ENCODE measurements at regions not wholly inside any gene's neighbourhood (a gene's known extent, or its start where the extent isn't known, plus 50 kb on each side); places are given as distances from the start of the nearest gene placed in this dataset.

DNA sequence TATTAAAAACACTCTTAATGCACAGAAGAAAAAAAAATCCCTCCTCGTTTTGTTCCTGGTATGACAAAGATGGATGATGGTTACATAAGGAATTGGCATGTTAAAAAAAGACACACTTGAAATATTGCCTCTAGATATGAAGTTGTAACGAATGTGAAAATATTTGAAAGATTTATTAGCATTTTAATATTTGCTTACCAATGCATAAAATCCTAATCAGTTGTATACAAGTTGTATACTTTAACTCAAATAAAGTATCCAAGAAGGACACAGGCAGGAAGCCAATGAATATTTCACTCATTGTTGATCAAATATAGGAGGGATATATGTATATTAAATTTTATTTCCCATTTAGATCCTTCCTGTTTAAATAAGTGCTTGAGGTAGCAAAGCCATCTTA, 850.8 kb upstream of the RBFOX1 start:
- no peak for DNase-seq
- FAIRE-seq = no peak

GRCh38 chr16:6453742-6454141, 878.9 kb upstream of the RBFOX1 start:
- DNase-seq (peak in 1 of 2 donors; percentile 79), FAIRE-seq (no peak)
- H3K36me3 ChIP-seq (ENCODE audit: control insufficient read depth in 3 of 3, insufficient read depth in 2 of 3, low read depth in 1 of 3, low read length in 3 of 3) = no peaks in the 10 kb centered on the region
- H3K27ac ChIP-seq (ENCODE audit: low read depth in 1 of 3, low read length in 2 of 3) = no peak overlapping the region
- H3K27me3 ChIP-seq (ENCODE audit: control insufficient read depth in 3 of 3, insufficient read depth in 3 of 3, low read length in 3 of 3) = no peaks in the 10 kb centered on the region
- no peaks in the 10 kb centered on the region for H3K9me3 ChIP-seq (ENCODE audit: control insufficient read depth in 2 of 2, insufficient read depth in 1 of 2, low read depth in 1 of 2, low read length in 1 of 2)
- H3K4me3 ChIP-seq (ENCODE audit: low read depth in 1 of 3, low read length in 3 of 3) = no peak overlapping the region
- peaks cover 0 to 5% (median 0%) of the 10 kb centered on the region in 3 donors for H3K4me1 ChIP-seq (ENCODE audit: control insufficient read depth in 3 of 3, insufficient read depth in 2 of 3, low read depth in 1 of 3, low read length in 2 of 3)
- WGBS, 3 donors = 19 to 63% (median 26%) methylated on average over 5 of the region's 5 CpGs

More for the DNA sequence above, 850.8 kb upstream of the RBFOX1 start:
- Histone ChIP-seq H3K4me3 (ENCODE audit: low read depth in 1 of 3, low read length in 3 of 3) (no peak overlapping the region), H3K36me3 (ENCODE audit: control insufficient read depth in 3 of 3, insufficient read depth in 2 of 3, low read depth in 1 of 3, low read length in 3 of 3) (no peaks in the 10 kb centered on the region), H3K9me3 (ENCODE audit: control insufficient read depth in 2 of 2, insufficient read depth in 1 of 2, low read depth in 1 of 2, low read length in 1 of 2) (no peaks in the 10 kb centered on the region), H3K4me1 (ENCODE audit: control insufficient read depth in 3 of 3, insufficient read depth in 2 of 3, low read depth in 1 of 3, low read length in 2 of 3) (no peaks in the 10 kb centered on the region), H3K27ac (ENCODE audit: low read depth in 1 of 3, low read length in 2 of 3) (no peak overlapping the region), H3K27me3 (ENCODE audit: control insufficient read depth in 3 of 3, insufficient read depth in 3 of 3, low read length in 3 of 3) (peaks cover 7 to 23% (median 9%) of the 10 kb centered on the region in 3 donors)
- WGBS, 3 donors = 33 to 46% (median 46%) methylated on average over 2 of the region's 2 CpGs

DNA sequence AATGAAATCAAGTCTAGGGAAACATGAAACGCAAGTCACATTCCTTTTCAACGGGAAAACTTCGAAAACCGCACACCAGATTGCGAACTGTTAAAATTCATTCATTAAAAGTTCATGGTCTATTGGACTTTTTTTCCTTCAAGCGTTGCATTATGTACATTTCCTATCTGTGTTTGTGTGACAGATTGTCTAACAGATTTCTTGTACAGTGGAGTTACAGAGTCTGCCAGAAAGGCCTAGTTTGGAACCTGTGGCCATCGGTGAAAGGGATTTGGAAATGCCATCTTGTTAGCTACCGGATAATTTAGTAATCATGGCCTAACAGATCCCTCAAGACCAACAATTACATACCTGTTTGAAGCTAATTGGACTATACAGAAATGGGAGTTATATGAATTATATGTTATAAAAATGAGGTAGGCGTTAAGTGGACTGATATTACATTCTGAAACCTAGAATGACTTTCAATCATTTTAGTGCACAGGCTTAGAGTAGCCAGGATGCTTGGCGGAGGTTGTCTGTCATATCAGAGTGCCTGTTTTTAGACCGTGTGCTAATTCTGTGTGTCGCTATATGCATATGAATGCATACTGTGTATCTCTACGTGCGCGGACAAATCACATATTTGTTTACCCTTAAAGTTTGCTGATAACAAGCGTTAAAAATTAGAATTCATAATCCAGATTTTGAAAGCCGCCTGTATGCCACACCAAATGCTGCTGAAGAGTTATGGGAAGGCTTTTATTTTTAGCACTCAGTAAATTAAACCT, 885.4 kb upstream of the RBFOX1 start:
- 87 to 91% (median 90%) methylated on average over 17 of the region's 17 CpGs for WGBS, 3 donors
- Histone ChIP-seq H3K4me3 (ENCODE audit: low read depth in 1 of 3, low read length in 3 of 3) (no peak overlapping the region), H3K4me1 (ENCODE audit: control insufficient read depth in 3 of 3, insufficient read depth in 2 of 3, low read depth in 1 of 3, low read length in 2 of 3) (no peaks in the 10 kb centered on the region), H3K36me3 (ENCODE audit: control insufficient read depth in 3 of 3, insufficient read depth in 2 of 3, low read depth in 1 of 3, low read length in 3 of 3) (no peaks in the 10 kb centered on the region), H3K27ac (ENCODE audit: low read depth in 1 of 3, low read length in 2 of 3) (no peak overlapping the region), H3K9me3 (ENCODE audit: control insufficient read depth in 2 of 2, insufficient read depth in 1 of 2, low read depth in 1 of 2, low read length in 1 of 2) (no peaks in the 10 kb centered on the region), H3K27me3 (ENCODE audit: control insufficient read depth in 3 of 3, insufficient read depth in 3 of 3, low read length in 3 of 3) (no peaks in the 10 kb centered on the region)
- no peak for DNase-seq
- FAIRE-seq = no peak

DNA sequence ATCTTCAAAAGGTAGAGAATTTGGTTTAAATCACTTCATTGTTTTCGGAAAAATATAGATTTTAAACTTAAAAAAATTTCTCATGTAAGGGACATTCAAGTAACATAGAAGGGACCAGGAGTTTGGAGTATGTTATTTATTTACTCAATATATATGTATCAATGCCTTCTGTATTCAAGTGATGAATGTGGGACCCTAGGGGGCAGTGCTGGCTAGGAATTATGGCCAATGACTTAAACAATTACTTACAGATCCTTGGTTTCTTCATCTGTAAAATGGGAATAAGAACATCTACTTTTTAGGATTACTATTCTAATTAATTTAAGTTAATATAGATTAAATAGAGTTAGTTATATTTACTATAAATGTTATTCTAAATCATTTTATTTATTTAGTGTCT, 886.3 kb upstream of the RBFOX1 start:
- Histone ChIP-seq H3K4me1 (ENCODE audit: control insufficient read depth in 3 of 3, insufficient read depth in 2 of 3, low read depth in 1 of 3, low read length in 2 of 3) (no peaks in the 10 kb centered on the region), H3K27me3 (ENCODE audit: control insufficient read depth in 3 of 3, insufficient read depth in 3 of 3, low read length in 3 of 3) (no peaks in the 10 kb centered on the region), H3K9me3 (ENCODE audit: control insufficient read depth in 2 of 2, insufficient read depth in 1 of 2, low read depth in 1 of 2, low read length in 1 of 2) (no peaks in the 10 kb centered on the region), H3K4me3 (ENCODE audit: low read depth in 1 of 3, low read length in 3 of 3) (no peak overlapping the region), H3K36me3 (ENCODE audit: control insufficient read depth in 3 of 3, insufficient read depth in 2 of 3, low read depth in 1 of 3, low read length in 3 of 3) (no peaks in the 10 kb centered on the region), H3K27ac (ENCODE audit: low read depth in 1 of 3, low read length in 2 of 3) (no peak overlapping the region)
- 88 to 93% (median 89%) methylated on average over 1 of the region's 1 CpG for WGBS, 3 donors
- FAIRE-seq = no peak
- DNase-seq = peak in 1 of 2 donors; percentile 12

GRCh38 chr16:6439129-6439528, 893.5 kb upstream of the RBFOX1 start:
- Histone ChIP-seq H3K27me3 (ENCODE audit: control insufficient read depth in 3 of 3, insufficient read depth in 3 of 3, low read length in 3 of 3) (no peaks in the 10 kb centered on the region), H3K27ac (ENCODE audit: low read depth in 1 of 3, low read length in 2 of 3) (no peak overlapping the region), H3K4me3 (ENCODE audit: low read depth in 1 of 3, low read length in 3 of 3) (no peak overlapping the region), H3K4me1 (ENCODE audit: control insufficient read depth in 3 of 3, insufficient read depth in 2 of 3, low read depth in 1 of 3, low read length in 2 of 3) (no peaks in the 10 kb centered on the region), H3K9me3 (ENCODE audit: control insufficient read depth in 2 of 2, insufficient read depth in 1 of 2, low read depth in 1 of 2, low read length in 1 of 2) (no peaks in the 10 kb centered on the region), H3K36me3 (ENCODE audit: control insufficient read depth in 3 of 3, insufficient read depth in 2 of 3, low read depth in 1 of 3, low read length in 3 of 3) (no peaks in the 10 kb centered on the region)
- DNase-seq (no peak), FAIRE-seq (no peak)
- 67 to 75% (median 72%) methylated on average over 6 of the region's 6 CpGs for WGBS, 3 donors

- 21 to 66% (median 47%) methylated on average over 8 of the region's 8 CpGs for WGBS, 3 donors
- no peak for FAIRE-seq
Observed at GRCh38 chr16:6428861-6429260, 903.8 kb upstream of the RBFOX1 start.

GRCh38 chr16:6427621-6428020, 905.0 kb upstream of the RBFOX1 start:
- 82 to 87% (median 85%) methylated on average over 3 of the region's 3 CpGs for WGBS, 3 donors
- no peak for FAIRE-seq
- Histone ChIP-seq H3K36me3 (ENCODE audit: control insufficient read depth in 3 of 3, insufficient read depth in 2 of 3, low read depth in 1 of 3, low read length in 3 of 3) (no peaks in the 10 kb centered on the region), H3K9me3 (ENCODE audit: control insufficient read depth in 2 of 2, insufficient read depth in 1 of 2, low read depth in 1 of 2, low read length in 1 of 2) (no peaks in the 10 kb centered on the region), H3K4me1 (ENCODE audit: control insufficient read depth in 3 of 3, insufficient read depth in 2 of 3, low read depth in 1 of 3, low read length in 2 of 3) (no peaks in the 10 kb centered on the region), H3K27ac (ENCODE audit: low read depth in 1 of 3, low read length in 2 of 3) (no peak overlapping the region), H3K4me3 (ENCODE audit: low read depth in 1 of 3, low read length in 3 of 3) (no peak overlapping the region), H3K27me3 (ENCODE audit: control insufficient read depth in 3 of 3, insufficient read depth in 3 of 3, low read length in 3 of 3) (no peaks in the 10 kb centered on the region)
- DNase-seq = no peak

More at GRCh38 chr16:6428861-6429260, 903.8 kb upstream of the RBFOX1 start:
- Histone ChIP-seq H3K27ac (ENCODE audit: low read depth in 1 of 3, low read length in 2 of 3) (no peak overlapping the region), H3K27me3 (ENCODE audit: control insufficient read depth in 3 of 3, insufficient read depth in 3 of 3, low read length in 3 of 3) (no peaks in the 10 kb centered on the region), H3K36me3 (ENCODE audit: control insufficient read depth in 3 of 3, insufficient read depth in 2 of 3, low read depth in 1 of 3, low read length in 3 of 3) (no peaks in the 10 kb centered on the region), H3K9me3 (ENCODE audit: control insufficient read depth in 2 of 2, insufficient read depth in 1 of 2, low read depth in 1 of 2, low read length in 1 of 2) (no peaks in the 10 kb centered on the region), H3K4me1 (ENCODE audit: control insufficient read depth in 3 of 3, insufficient read depth in 2 of 3, low read depth in 1 of 3, low read length in 2 of 3) (no peaks in the 10 kb centered on the region), H3K4me3 (ENCODE audit: low read depth in 1 of 3, low read length in 3 of 3) (no peak overlapping the region)
- DNase-seq = peak in 1 of 2 donors; percentile 43

GRCh38 chr16:6407596-6407995, 925.0 kb upstream of the RBFOX1 start:
- Histone ChIP-seq H3K4me3 (ENCODE audit: low read depth in 1 of 3, low read length in 3 of 3) (no peak overlapping the region), H3K36me3 (ENCODE audit: control insufficient read depth in 3 of 3, insufficient read depth in 2 of 3, low read depth in 1 of 3, low read length in 3 of 3) (no peaks in the 10 kb centered on the region), H3K27ac (ENCODE audit: low read depth in 1 of 3, low read length in 2 of 3) (no peak overlapping the region), H3K27me3 (ENCODE audit: control insufficient read depth in 3 of 3, insufficient read depth in 3 of 3, low read length in 3 of 3) (no peaks in the 10 kb centered on the region), H3K4me1 (ENCODE audit: control insufficient read depth in 3 of 3, insufficient read depth in 2 of 3, low read depth in 1 of 3, low read length in 2 of 3) (no peaks in the 10 kb centered on the region), H3K9me3 (ENCODE audit: control insufficient read depth in 2 of 2, insufficient read depth in 1 of 2, low read depth in 1 of 2, low read length in 1 of 2) (no peaks in the 10 kb centered on the region)
- 95 to 97% (median 95%) methylated on average over 3 of the region's 3 CpGs for WGBS, 3 donors
- DNase-seq = no peak
- FAIRE-seq = no peak

- FAIRE-seq = no peak
Observed at GRCh38 chr16:6406028-6406427, 926.6 kb upstream of the RBFOX1 start.

More at GRCh38 chr16:6406028-6406427, 926.6 kb upstream of the RBFOX1 start:
- WGBS, 3 donors = 84 to 94% (median 87%) methylated on average over 1 of the region's 1 CpG
- Histone ChIP-seq H3K4me1 (ENCODE audit: control insufficient read depth in 3 of 3, insufficient read depth in 2 of 3, low read depth in 1 of 3, low read length in 2 of 3) (no peaks in the 10 kb centered on the region), H3K27ac (ENCODE audit: low read depth in 1 of 3, low read length in 2 of 3) (no peak overlapping the region), H3K4me3 (ENCODE audit: low read depth in 1 of 3, low read length in 3 of 3) (no peak overlapping the region), H3K36me3 (ENCODE audit: control insufficient read depth in 3 of 3, insufficient read depth in 2 of 3, low read depth in 1 of 3, low read length in 3 of 3) (no peaks in the 10 kb centered on the region), H3K27me3 (ENCODE audit: control insufficient read depth in 3 of 3, insufficient read depth in 3 of 3, low read length in 3 of 3) (no peaks in the 10 kb centered on the region), H3K9me3 (ENCODE audit: control insufficient read depth in 2 of 2, insufficient read depth in 1 of 2, low read depth in 1 of 2, low read length in 1 of 2) (no peaks in the 10 kb centered on the region)
- DNase-seq = no peak

Measured in small intestine (tissue), 7 donors.